ENCODE measurements at regions not wholly inside any gene's neighbourhood (a gene's known extent, or its start where the extent isn't known, plus 50 kb on each side); places are given as distances from the start of the nearest gene placed in this dataset.

DNA sequence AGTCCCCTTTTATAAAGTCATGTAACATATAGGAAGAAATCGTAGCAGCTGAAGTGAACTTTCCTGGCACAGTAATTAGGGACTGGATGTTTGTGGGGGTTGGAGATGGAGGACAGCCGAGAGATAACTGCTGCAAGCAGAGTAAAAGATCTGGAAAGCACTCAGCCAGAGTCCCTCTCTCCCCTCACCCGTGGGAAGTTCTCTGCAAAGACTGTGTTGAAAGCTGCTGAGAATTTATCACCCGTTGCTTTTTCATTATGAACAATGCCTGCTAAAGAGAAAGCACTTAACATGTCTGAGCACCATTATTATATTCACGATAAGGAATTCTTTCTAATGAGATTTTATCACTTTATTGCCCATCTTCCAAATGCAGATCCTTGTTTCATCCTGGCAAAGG lies 248.8 kb downstream of the SHOX2 start:
- H3K23me2 ChIP-seq (ENCODE audit: insufficient read length, low read depth, low read length, poor library complexity, severe bottlenecking), result no peaks in the 10 kb centered on the region
- H3K14ac ChIP-seq (ENCODE audit: insufficient read depth, low read length), result no peak overlapping the region
- no peak overlapping the region for H3K9ac ChIP-seq (ENCODE audit: extremely low read depth, insufficient read length, low read length)
- no peak overlapping the region for H2AFZ ChIP-seq (ENCODE audit: low read length)
- no peak overlapping the region for H3K4me2 ChIP-seq (ENCODE audit: insufficient read depth, insufficient read length, low read length)
- DNase-seq, result no peak
- Mint-ChIP-seq H3K9me3 (peaks cover 0 to 5% of the 10 kb centered on the region in 2 experiments; a peak in 2 of 5 replicates), H3K27ac (peak overlapping the region in 1 of 3 experiments; percentile 3; a peak in 2 of 7 replicates), H3K4me3 (no peak overlapping the region), H3K36me3 (ENCODE audit: insufficient read depth in 1 of 3, low read depth in 3 of 3) (no peaks in the 10 kb centered on the region; a peak in 1 of 7 replicates), H3K4me1 (peaks cover 5 to 7% of the 10 kb centered on the region in 2 experiments; a peak in 2 of 4 replicates), H3K27me3 (ENCODE audit: low read depth) (no peaks in the 10 kb centered on the region)
- no peak overlapping the region for H4K91ac ChIP-seq (ENCODE audit: insufficient read length, low read depth, low read length)
- WGBS (ENCODE audit: extremely low coverage, insufficient read length, low lambda C conversion rate), result no CpG with 5 or more reads among the region's 5 CpGs
- no peak overlapping the region for H3K27ac ChIP-seq (ENCODE audit: insufficient read length, low read depth, low read length)
- H2BK12ac ChIP-seq (ENCODE audit: insufficient read length, low read depth, low read length), result no peak overlapping the region
- TF ChIP-seq, protein P1, sequence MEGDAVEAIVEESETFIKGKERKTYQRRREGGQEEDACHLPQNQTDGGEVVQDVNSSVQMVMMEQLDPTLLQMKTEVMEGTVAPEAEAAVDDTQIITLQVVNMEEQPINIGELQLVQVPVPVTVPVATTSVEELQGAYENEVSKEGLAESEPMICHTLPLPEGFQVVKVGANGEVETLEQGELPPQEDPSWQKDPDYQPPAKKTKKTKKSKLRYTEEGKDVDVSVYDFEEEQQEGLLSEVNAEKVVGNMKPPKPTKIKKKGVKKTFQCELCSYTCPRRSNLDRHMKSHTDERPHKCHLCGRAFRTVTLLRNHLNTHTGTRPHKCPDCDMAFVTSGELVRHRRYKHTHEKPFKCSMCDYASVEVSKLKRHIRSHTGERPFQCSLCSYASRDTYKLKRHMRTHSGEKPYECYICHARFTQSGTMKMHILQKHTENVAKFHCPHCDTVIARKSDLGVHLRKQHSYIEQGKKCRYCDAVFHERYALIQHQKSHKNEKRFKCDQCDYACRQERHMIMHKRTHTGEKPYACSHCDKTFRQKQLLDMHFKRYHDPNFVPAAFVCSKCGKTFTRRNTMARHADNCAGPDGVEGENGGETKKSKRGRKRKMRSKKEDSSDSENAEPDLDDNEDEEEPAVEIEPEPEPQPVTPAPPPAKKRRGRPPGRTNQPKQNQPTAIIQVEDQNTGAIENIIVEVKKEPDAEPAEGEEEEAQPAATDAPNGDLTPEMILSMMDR (conservative IDR thresholded peaks at IDR 0.05), result no peak
- no peak overlapping the region for H4K5ac ChIP-seq (ENCODE audit: insufficient read length, low read depth, low read length)
- no peak overlapping the region for H2BK15ac ChIP-seq (ENCODE audit: low read depth, low read length)
- H3K56ac ChIP-seq (ENCODE audit: insufficient read length, low read depth, low read length), result no peak overlapping the region
- no peaks in the 10 kb centered on the region for H3K79me1 ChIP-seq (ENCODE audit: insufficient read depth, low read depth, low read length, poor library complexity, severe bottlenecking)
- H3K4me1 ChIP-seq (ENCODE audit: insufficient read depth, low read length), result no peaks in the 10 kb centered on the region
- H2BK120ac ChIP-seq (ENCODE audit: low read depth, low read length, poor library complexity, severe bottlenecking), result no peak overlapping the region
- no peak overlapping the region for H2AK5ac ChIP-seq (ENCODE audit: insufficient read length, low read length)
- no peak overlapping the region for H4K8ac ChIP-seq (replicated peaks; ENCODE audit: insufficient read length, low read depth, low read length)
- no peak overlapping the region for H3K4ac ChIP-seq (ENCODE audit: low read depth, low read length)
- H3K9me3 ChIP-seq (ENCODE audit: control insufficient read depth, low read depth, low read length), result no peaks in the 10 kb centered on the region
- no peaks in the 10 kb centered on the region for H4K20me1 ChIP-seq (ENCODE audit: control insufficient read depth, insufficient read depth, insufficient read length)
- H2BK5ac ChIP-seq (ENCODE audit: insufficient read length, low read length), result no peak overlapping the region
- no peak overlapping the region for H3K23ac ChIP-seq (ENCODE audit: insufficient read length, low read depth, low read length)
- no peak overlapping the region for H3T11ph ChIP-seq (ENCODE audit: low read length)
- H3K79me2 ChIP-seq (ENCODE audit: insufficient read depth, low read length), result no peaks in the 10 kb centered on the region
- H3K27me3 ChIP-seq (ENCODE audit: insufficient read depth, low read length), result no peaks in the 10 kb centered on the region
- H2BK20ac ChIP-seq (ENCODE audit: low read depth, low read length, poor library complexity, severe bottlenecking), result no peak overlapping the region
- H3K18ac ChIP-seq (ENCODE audit: insufficient read length, low read depth, low read length), result no peak overlapping the region

Data from H9 (cell line).